Endodermal cell (in vitro differentiated cells): ENCODE measurements at regions not wholly inside any gene's neighbourhood (a gene's known extent, or its start where the extent isn't known, plus 50 kb on each side); places are given as distances from the start of the nearest gene placed in this dataset.

Experiments
- DNase-seq: peaks from one replicate; pipeline ENCODE4 v3.0.0-alpha.2; 2017
- H3K27ac ChIP-seq: 2 replicates; pipeline ENCODE4 v1.5.1; 2013; ENCODE audit warnings: mild to moderate bottlenecking, low read depth, low read length, moderate library complexity
- H3K27me3 ChIP-seq: 2 replicates; pipeline ENCODE4 v1.6.1; 2013; ENCODE audit warnings: mild to moderate bottlenecking, low read length, moderate library complexity; ENCODE audit not compliant: insufficient read depth, control insufficient read depth, poor library complexity, severe bottlenecking
- H3K36me3 ChIP-seq: 2 replicates; pipeline ENCODE4 v1.7.0; 2013; ENCODE audit warnings: mild to moderate bottlenecking, low read length, moderate library complexity; ENCODE audit not compliant: control insufficient read depth, insufficient read depth
- H3K4me1 ChIP-seq: one replicate; pipeline ENCODE4 v1.7.0; 2013; ENCODE audit warnings: low read length; ENCODE audit not compliant: control insufficient read depth, insufficient read depth
- H3K4me3 ChIP-seq: 2 replicates; pipeline ENCODE4 v1.5.1; 2013; ENCODE audit warnings: mild to moderate bottlenecking, low read length, moderate library complexity
- H3K9ac ChIP-seq: 2 replicates; pipeline ENCODE4 v1.6.1; 2013; ENCODE audit warnings: mild to moderate bottlenecking, low read length, moderate library complexity; ENCODE audit not compliant: poor library complexity, severe bottlenecking; ENCODE audit errors: extremely low read depth
- H3K9me3 ChIP-seq: 2 replicates; pipeline ENCODE4 v1.6.1; 2013; ENCODE audit warnings: mild to moderate bottlenecking, low read length, moderate library complexity; ENCODE audit not compliant: control insufficient read depth
- H3K27ac Mint-ChIP-seq: 2 replicates; pipeline ENCODE4 v1.8.0; 2020; ENCODE audit warnings: mixed read lengths
- H3K27me3 Mint-ChIP-seq: 2 replicates; pipeline ENCODE4 v1.8.0; 2021; ENCODE audit warnings: mild to moderate bottlenecking, mixed read lengths; ENCODE audit not compliant: insufficient read depth
- H3K36me3 Mint-ChIP-seq: 2 replicates; pipeline ENCODE4 v1.8.0; 2020; ENCODE audit warnings: low read depth, mixed read lengths
- H3K4me1 Mint-ChIP-seq: 2 replicates; pipeline ENCODE4 v1.8.0; 2020; ENCODE audit warnings: mixed read lengths
- H3K4me3 Mint-ChIP-seq: 2 replicates; pipeline ENCODE4 v1.8.0; 2020; ENCODE audit warnings: mild to moderate bottlenecking, moderate library complexity, mixed read lengths
- H3K9me3 Mint-ChIP-seq: 2 replicates; pipeline ENCODE4 v1.8.0; 2020; ENCODE audit warnings: mild to moderate bottlenecking, mixed read lengths
- WGBS, 2 experiments: methylation state at CpG; one replicate each; pipeline versions ENCODE4 v1.1.5 to v1.1.7; 2013; ENCODE audit warnings: missing lambda C conversion rate in 2 of 2, mixed read lengths in 1 of 2; ENCODE audit not compliant: insufficient coverage in 1 of 2, insufficient read length in 1 of 2; 5-methylcytosine and 5-hydroxymethylcytosine counted together
- TF ChIP-seq, protein P1 (sequence below): fragments of 200-600 bp; sonication (generic); conservative IDR thresholded peaks from 2 replicates; pipeline ENCODE4 v1.5.0; 2021; ENCODE audit warnings: antibody characterized with exemption, mild to moderate bottlenecking

DNA sequence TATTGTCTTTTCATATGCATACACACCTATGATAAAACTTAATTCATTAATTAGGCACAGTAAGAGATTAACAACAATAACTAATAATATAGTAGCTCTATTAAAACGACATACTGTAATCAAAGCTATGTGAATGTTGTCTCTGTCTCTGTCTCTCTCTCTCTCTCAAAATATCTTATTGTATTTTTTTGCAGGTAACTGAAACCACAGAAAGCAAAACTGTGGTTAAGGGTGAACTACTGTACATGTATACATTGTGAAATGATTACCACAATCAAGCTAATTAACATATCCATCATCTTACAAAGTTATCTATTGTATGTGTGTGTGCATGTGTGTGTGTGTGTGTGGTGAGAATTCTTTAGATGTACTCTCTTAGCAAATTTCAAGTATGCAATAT is 242.0 kb upstream of the RSPO3 start:
- no peak for DNase-seq
- Mint-ChIP-seq H3K36me3 (no peaks in the 10 kb centered on the region), H3K27me3 (no peaks in the 10 kb centered on the region), H3K4me1 (peaks cover 4% of the 10 kb centered on the region), H3K9me3 (no peaks in the 10 kb centered on the region), H3K27ac (no peak overlapping the region), H3K4me3 (no peak overlapping the region)
- Histone ChIP-seq H3K27ac (no peak overlapping the region), H3K9ac (no peak overlapping the region), H3K9me3 (no peaks in the 10 kb centered on the region), H3K4me3 (no peak overlapping the region), H3K27me3 (no peaks in the 10 kb centered on the region), H3K4me1 (no peaks in the 10 kb centered on the region), H3K36me3 (no peaks in the 10 kb centered on the region)
- TF ChIP-seq, protein P1, sequence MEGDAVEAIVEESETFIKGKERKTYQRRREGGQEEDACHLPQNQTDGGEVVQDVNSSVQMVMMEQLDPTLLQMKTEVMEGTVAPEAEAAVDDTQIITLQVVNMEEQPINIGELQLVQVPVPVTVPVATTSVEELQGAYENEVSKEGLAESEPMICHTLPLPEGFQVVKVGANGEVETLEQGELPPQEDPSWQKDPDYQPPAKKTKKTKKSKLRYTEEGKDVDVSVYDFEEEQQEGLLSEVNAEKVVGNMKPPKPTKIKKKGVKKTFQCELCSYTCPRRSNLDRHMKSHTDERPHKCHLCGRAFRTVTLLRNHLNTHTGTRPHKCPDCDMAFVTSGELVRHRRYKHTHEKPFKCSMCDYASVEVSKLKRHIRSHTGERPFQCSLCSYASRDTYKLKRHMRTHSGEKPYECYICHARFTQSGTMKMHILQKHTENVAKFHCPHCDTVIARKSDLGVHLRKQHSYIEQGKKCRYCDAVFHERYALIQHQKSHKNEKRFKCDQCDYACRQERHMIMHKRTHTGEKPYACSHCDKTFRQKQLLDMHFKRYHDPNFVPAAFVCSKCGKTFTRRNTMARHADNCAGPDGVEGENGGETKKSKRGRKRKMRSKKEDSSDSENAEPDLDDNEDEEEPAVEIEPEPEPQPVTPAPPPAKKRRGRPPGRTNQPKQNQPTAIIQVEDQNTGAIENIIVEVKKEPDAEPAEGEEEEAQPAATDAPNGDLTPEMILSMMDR, result no peak
- 88% methylated on average over 1 of the region's 1 CpG; no CpG with 5 or more reads in 1 of the 2 experiments for WGBS, 2 experiments

DNA sequence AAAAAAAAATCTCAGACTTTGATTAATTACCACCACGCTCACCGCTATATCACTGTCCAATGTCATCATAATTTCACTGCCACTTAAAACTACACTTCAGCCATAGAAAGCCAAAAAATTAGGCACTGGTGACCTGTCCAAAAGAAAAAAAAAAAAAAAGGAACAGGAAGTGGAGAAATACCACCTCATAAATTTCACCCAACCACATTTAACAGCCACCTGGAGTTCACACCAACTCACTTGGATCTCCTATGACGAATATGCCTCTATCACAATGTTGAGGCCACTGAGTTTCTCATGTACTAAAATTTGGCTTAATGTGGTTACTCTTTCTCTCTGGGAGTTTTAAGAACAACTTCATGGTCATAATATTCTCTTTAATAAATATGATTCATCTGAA is 237.5 kb upstream of the RSPO3 start:
- Histone ChIP-seq H3K27me3 (no peaks in the 10 kb centered on the region), H3K27ac (no peak overlapping the region), H3K36me3 (no peaks in the 10 kb centered on the region), H3K4me3 (no peak overlapping the region), H3K9ac (no peak overlapping the region), H3K9me3 (no peaks in the 10 kb centered on the region), H3K4me1 (peaks cover 3% of the 10 kb centered on the region)
- no peak overlapping the region for H3K27ac Mint-ChIP-seq
- peaks cover 2% of the 10 kb centered on the region for H3K4me1 Mint-ChIP-seq
- H3K4me3 Mint-ChIP-seq, result no peak overlapping the region
- no peaks in the 10 kb centered on the region for H3K27me3 Mint-ChIP-seq
- peaks cover 2% of the 10 kb centered on the region for H3K9me3 Mint-ChIP-seq
- DNase-seq, result no peak
- WGBS, 2 experiments, result 90 to 100% methylated on average over 1 to 3 of the region's 3 CpGs
- TF ChIP-seq, protein P1, result no peak
- no peaks in the 10 kb centered on the region for H3K36me3 Mint-ChIP-seq

DNA sequence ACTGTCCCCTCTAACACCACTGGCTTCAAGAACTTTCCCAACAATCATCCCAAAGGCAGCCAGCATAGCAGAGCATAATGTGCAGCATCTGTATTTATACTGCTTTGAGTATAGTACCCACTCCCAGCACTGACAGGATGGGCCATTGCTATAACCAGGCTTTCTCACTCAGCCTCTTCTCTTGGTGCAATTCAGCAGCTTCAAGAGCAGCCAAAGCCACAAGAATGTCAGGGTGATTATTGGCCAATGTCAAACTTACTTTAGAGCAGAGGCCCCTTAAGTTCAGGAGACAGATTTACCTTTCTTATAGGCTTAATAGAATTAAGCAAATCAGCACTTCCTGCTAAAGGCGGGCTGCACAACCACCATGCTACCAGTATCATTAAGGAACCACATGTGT is 232.4 kb upstream of the RSPO3 start:
- no peak overlapping the region for H3K4me3 ChIP-seq
- peaks cover 1% of the 10 kb centered on the region for H3K9me3 ChIP-seq
- no peaks in the 10 kb centered on the region for H3K27me3 ChIP-seq
- no peak overlapping the region for H3K27ac ChIP-seq
- Mint-ChIP-seq H3K4me1 (peaks cover 41% of the 10 kb centered on the region), H3K27me3 (no peaks in the 10 kb centered on the region), H3K4me3 (no peak overlapping the region), H3K36me3 (no peaks in the 10 kb centered on the region), H3K27ac (no peak overlapping the region), H3K9me3 (peaks cover 6% of the 10 kb centered on the region)
- TF ChIP-seq, protein P1, result no peak
- H3K36me3 ChIP-seq, result no peaks in the 10 kb centered on the region
- H3K9ac ChIP-seq, result no peak overlapping the region
- no peak for DNase-seq
- WGBS, 2 experiments, result 83% methylated on average over 1 of the region's 1 CpG; no CpG with 5 or more reads in 1 of the 2 experiments
- peaks cover 14% of the 10 kb centered on the region for H3K4me1 ChIP-seq
